Neural cell (in vitro differentiated cells): ENCODE measurements at regions not wholly inside any gene's neighbourhood (a gene's known extent, or its start where the extent isn't known, plus 50 kb on each side); places are given as distances from the start of the nearest gene placed in this dataset.

Source experiments
- H2AFZ ChIP-seq: fragments of 200-600, 300-800 bp; sonication (generic), shearing (Covaris generic); 2 replicates; pipeline ENCODE4 v1.6.0; 2014; ENCODE audit warnings: low read depth, mild to moderate bottlenecking, antibody characterized with exemption, low read length, moderate library complexity
- H3F3A ChIP-seq: fragments of 200-600 bp; shearing (Covaris generic); 2 replicates; pipeline ENCODE4 v1.6.1; 2016; ENCODE audit warnings: mild to moderate bottlenecking, moderate library complexity, mixed read lengths, antibody characterized with exemption, low read length; ENCODE audit not compliant: insufficient read depth, poor library complexity, severe bottlenecking
- H3K27ac ChIP-seq: fragments of 200-600, 300-800 bp; sonication (generic), shearing (Covaris generic); 2 replicates; pipeline ENCODE4 v1.5.1; 2014; ENCODE audit warnings: mild to moderate bottlenecking, low read length, moderate library complexity
- H3K27me3 ChIP-seq: fragments of 300-800, 200-600 bp; sonication (generic), shearing (Covaris generic); 2 replicates; pipeline ENCODE4 v1.6.0; 2014; ENCODE audit warnings: mild to moderate bottlenecking, low read depth, low read length, moderate library complexity; ENCODE audit not compliant: insufficient read depth
- H3K36me3 ChIP-seq: fragments of 300-800, 200-600 bp; sonication (generic), shearing (Covaris generic); 2 replicates; pipeline ENCODE4 v1.5.1; 2014; ENCODE audit warnings: mild to moderate bottlenecking, antibody characterized with exemption, low read length, moderate library complexity; ENCODE audit not compliant: insufficient read depth
- H3K4me2 ChIP-seq: fragments of 300-800, 200-600 bp; sonication (generic), shearing (Covaris generic); 2 replicates; pipeline ENCODE4 v1.6.0; 2014; ENCODE audit warnings: mild to moderate bottlenecking, low read length
- H3K4me3 ChIP-seq: fragments of 300-800, 200-600 bp; sonication (generic), shearing (Covaris generic); 2 replicates; pipeline ENCODE4 v1.5.1; 2014; ENCODE audit warnings: mild to moderate bottlenecking, low read length, moderate library complexity
- H3K79me2 ChIP-seq: fragments of 200-600 bp; shearing (Covaris generic); replicated peaks from 2 replicates; pipeline ENCODE4 v1.6.0; 2014; ENCODE audit warnings: mild to moderate bottlenecking, low read length, moderate library complexity; ENCODE audit not compliant: insufficient read depth
- H3K9ac ChIP-seq: fragments of 300-800, 200-600 bp; sonication (generic), shearing (Covaris generic); 2 replicates; pipeline ENCODE4 v1.6.1; 2016; ENCODE audit warnings: mild to moderate bottlenecking, low read length, mixed read lengths
- H3K9me2 ChIP-seq: fragments of 200-600 bp; shearing (Covaris generic); 2 replicates; pipeline ENCODE4 v1.6.1; 2016; ENCODE audit warnings: mild to moderate bottlenecking, low read length, mixed read lengths; ENCODE audit not compliant: insufficient read depth
- H3K9me3 ChIP-seq: fragments of 200-600, 300-800 bp; sonication (generic), shearing (Covaris generic); 2 replicates; pipeline ENCODE4 v1.6.1; 2016; ENCODE audit warnings: mild to moderate bottlenecking, mixed run types, low read length, moderate library complexity, mixed read lengths
- H4K20me1 ChIP-seq: fragments of 200-600 bp; shearing (Covaris generic); 2 replicates; pipeline ENCODE4 v1.6.1; 2016; ENCODE audit warnings: mild to moderate bottlenecking, mixed run types; ENCODE audit not compliant: insufficient read depth
- EP300 ChIP-seq: fragments of 450-650 bp; conservative IDR thresholded peaks from 2 replicates; pipeline ENCODE4 v1.6.1; 2014; ENCODE audit warnings: antibody characterized with exemption, mild to moderate bottlenecking, moderate library complexity; ENCODE audit not compliant: poor library complexity, severe bottlenecking
- EZH2 ChIP-seq: fragments of 200-600, 300-800 bp; shearing (Covaris generic), sonication (generic); IDR thresholded peaks from 2 replicates; pipeline ENCODE4 v1.6.1; 2014; ENCODE audit warnings: antibody characterized with exemption, low read length, borderline replicate concordance, mild to moderate bottlenecking; ENCODE audit not compliant: insufficient read depth, poor library complexity, severe bottlenecking
- MXI1 ChIP-seq: fragments of 450-650 bp; conservative IDR thresholded peaks from 2 replicates; pipeline ENCODE4 v1.6.1; 2014; ENCODE audit warnings: antibody characterized with exemption, mild to moderate bottlenecking; ENCODE audit not compliant: poor library complexity, severe bottlenecking
- RAD21 ChIP-seq: fragments of 450-650 bp; conservative IDR thresholded peaks from 2 replicates; pipeline ENCODE4 v1.6.1; 2014; ENCODE audit warnings: antibody characterized with exemption, mild to moderate bottlenecking, moderate library complexity
- SMC3 ChIP-seq: fragments of 450-650 bp; conservative IDR thresholded peaks from 2 replicates; pipeline ENCODE4 v1.6.1; 2014; ENCODE audit warnings: antibody characterized with exemption, mild to moderate bottlenecking, moderate library complexity; ENCODE audit not compliant: poor library complexity
- TAF1 ChIP-seq: IDR thresholded peaks from 2 replicates; pipeline ENCODE4 v1.6.1; 2012; ENCODE audit warnings: low read depth
- TF ChIP-seq, protein P1 (sequence below): fragments of 450-650 bp; IDR thresholded peaks from 2 replicates; pipeline ENCODE4 v1.5.1; 2014; ENCODE audit warnings: antibody characterized with exemption, mild to moderate bottlenecking, moderate library complexity; ENCODE audit not compliant: poor library complexity, severe bottlenecking
- TF ChIP-seq, protein P2 (sequence below): IDR thresholded peaks from 2 replicates; pipeline ENCODE4 v1.6.1; 2012; ENCODE audit warnings: borderline replicate concordance

DNA sequence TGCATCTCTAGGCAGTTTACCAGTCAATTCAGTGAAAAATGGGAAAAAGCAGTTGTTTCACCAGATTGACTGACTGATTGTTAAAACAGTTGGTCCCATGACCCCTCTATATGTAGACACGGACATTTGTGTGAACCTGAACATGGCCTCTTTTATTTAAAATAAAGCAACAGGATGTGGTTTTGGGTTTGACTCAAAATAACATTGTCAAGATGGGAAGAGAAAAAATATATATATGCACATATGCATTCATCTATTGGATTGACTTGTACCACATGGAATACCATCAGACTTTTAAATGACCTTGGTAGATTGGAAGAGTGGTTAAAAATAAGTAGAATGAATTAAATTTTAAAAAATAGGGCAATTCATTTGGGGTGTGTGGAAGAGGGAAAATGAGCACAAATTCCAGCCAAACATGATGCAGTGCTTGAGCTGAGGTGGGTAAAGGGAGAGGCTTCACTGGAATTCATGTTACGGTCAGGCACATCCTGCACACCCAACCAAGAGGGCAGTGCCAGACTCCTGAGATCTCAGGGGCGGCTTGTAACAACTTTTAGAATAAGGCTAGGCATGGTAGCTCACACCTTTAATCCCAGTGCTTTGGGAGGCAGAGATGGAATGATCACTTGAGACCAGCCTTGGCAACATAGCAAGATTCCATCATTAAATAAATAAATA, 560.7 kb upstream of the TENM3 start:
- no peaks in the 10 kb centered on the region for H3K27me3 ChIP-seq
- TF ChIP-seq EZH2 = no peak
- TF ChIP-seq SMC3 = no peak
- no peak for TF ChIP-seq RAD21
- TF ChIP-seq MXI1 = no peak
- no peak for TF ChIP-seq EP300
- H3K4me3 ChIP-seq = no peak overlapping the region
- H3K9me3 ChIP-seq = no peaks in the 10 kb centered on the region
- H3K9me2 ChIP-seq = no peaks in the 10 kb centered on the region
- H3K4me2 ChIP-seq = no peak overlapping the region
- H3K9ac ChIP-seq = no peak overlapping the region
- H3F3A ChIP-seq = no peaks in the 10 kb centered on the region
- no peaks in the 10 kb centered on the region for H3K79me2 ChIP-seq
- H3K27ac ChIP-seq = no peak overlapping the region
- H4K20me1 ChIP-seq = no peaks in the 10 kb centered on the region
- H2AFZ ChIP-seq = no peak overlapping the region
- H3K36me3 ChIP-seq = no peaks in the 10 kb centered on the region

DNA sequence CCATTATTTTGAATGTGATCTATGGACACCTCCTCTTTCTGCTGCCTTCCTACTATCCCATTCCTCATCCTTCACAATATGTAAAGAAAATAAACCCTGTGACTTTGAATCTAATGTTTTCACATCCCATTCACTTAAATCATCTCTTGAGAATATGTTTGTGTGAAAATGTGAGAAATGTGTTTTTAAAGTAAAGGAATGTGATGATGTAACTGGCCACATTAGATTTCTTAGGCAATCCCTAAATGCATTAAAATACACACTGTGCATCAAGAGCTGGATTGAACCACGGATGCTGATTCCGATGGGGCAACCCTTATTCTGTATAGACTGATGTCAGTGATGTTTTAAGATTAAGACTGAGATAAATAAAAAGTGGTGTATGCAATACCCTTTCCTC, 558.9 kb upstream of the TENM3 start:
- Histone ChIP-seq H3K9me3 (no peaks in the 10 kb centered on the region), H3K79me2 (no peaks in the 10 kb centered on the region), H3K27me3 (no peaks in the 10 kb centered on the region), H3F3A (no peaks in the 10 kb centered on the region), H4K20me1 (no peaks in the 10 kb centered on the region), H3K9ac (no peak overlapping the region), H2AFZ (no peak overlapping the region), H3K4me3 (no peak overlapping the region), H3K4me2 (no peak overlapping the region), H3K27ac (no peak overlapping the region), H3K36me3 (no peaks in the 10 kb centered on the region), H3K9me2 (no peaks in the 10 kb centered on the region)
- TF ChIP-seq EP300 = no peak
- TF ChIP-seq, protein P1, sequence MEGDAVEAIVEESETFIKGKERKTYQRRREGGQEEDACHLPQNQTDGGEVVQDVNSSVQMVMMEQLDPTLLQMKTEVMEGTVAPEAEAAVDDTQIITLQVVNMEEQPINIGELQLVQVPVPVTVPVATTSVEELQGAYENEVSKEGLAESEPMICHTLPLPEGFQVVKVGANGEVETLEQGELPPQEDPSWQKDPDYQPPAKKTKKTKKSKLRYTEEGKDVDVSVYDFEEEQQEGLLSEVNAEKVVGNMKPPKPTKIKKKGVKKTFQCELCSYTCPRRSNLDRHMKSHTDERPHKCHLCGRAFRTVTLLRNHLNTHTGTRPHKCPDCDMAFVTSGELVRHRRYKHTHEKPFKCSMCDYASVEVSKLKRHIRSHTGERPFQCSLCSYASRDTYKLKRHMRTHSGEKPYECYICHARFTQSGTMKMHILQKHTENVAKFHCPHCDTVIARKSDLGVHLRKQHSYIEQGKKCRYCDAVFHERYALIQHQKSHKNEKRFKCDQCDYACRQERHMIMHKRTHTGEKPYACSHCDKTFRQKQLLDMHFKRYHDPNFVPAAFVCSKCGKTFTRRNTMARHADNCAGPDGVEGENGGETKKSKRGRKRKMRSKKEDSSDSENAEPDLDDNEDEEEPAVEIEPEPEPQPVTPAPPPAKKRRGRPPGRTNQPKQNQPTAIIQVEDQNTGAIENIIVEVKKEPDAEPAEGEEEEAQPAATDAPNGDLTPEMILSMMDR = no peak
- TF ChIP-seq SMC3 = no peak
- no peak for TF ChIP-seq TAF1

DNA sequence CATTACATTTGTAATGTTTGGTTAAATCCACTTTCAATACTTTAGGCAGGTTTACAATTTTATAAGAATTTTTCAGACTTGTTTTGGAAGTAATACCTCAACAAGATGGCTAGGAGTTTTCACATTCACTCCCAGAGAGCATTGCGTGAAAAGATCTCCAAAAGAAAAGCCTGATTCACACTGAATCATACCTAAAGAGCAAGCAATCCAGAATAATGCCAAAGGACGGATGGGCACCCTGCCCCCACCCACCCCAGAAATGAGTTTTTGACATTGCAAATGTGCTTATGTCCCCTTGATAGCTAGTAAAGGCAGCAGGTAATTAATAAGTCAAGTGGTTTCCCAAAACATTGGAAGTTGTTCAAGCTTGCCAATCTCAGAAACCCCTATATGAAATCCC, 557.7 kb upstream of the TENM3 start:
- TF ChIP-seq TAF1 = no peak
- no peak for TF ChIP-seq SMC3
- TF ChIP-seq, protein P2, sequence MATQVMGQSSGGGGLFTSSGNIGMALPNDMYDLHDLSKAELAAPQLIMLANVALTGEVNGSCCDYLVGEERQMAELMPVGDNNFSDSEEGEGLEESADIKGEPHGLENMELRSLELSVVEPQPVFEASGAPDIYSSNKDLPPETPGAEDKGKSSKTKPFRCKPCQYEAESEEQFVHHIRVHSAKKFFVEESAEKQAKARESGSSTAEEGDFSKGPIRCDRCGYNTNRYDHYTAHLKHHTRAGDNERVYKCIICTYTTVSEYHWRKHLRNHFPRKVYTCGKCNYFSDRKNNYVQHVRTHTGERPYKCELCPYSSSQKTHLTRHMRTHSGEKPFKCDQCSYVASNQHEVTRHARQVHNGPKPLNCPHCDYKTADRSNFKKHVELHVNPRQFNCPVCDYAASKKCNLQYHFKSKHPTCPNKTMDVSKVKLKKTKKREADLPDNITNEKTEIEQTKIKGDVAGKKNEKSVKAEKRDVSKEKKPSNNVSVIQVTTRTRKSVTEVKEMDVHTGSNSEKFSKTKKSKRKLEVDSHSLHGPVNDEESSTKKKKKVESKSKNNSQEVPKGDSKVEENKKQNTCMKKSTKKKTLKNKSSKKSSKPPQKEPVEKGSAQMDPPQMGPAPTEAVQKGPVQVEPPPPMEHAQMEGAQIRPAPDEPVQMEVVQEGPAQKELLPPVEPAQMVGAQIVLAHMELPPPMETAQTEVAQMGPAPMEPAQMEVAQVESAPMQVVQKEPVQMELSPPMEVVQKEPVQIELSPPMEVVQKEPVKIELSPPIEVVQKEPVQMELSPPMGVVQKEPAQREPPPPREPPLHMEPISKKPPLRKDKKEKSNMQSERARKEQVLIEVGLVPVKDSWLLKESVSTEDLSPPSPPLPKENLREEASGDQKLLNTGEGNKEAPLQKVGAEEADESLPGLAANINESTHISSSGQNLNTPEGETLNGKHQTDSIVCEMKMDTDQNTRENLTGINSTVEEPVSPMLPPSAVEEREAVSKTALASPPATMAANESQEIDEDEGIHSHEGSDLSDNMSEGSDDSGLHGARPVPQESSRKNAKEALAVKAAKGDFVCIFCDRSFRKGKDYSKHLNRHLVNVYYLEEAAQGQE = no peak
- TF ChIP-seq EP300 = no peak
- TF ChIP-seq, protein P1 = no peak
- no peak for TF ChIP-seq MXI1
- Histone ChIP-seq H3K36me3 (no peaks in the 10 kb centered on the region), H2AFZ (no peak overlapping the region), H3K4me3 (no peak overlapping the region), H3K79me2 (no peaks in the 10 kb centered on the region), H3K27ac (no peak overlapping the region), H3F3A (no peaks in the 10 kb centered on the region), H4K20me1 (no peaks in the 10 kb centered on the region), H3K4me2 (no peak overlapping the region), H3K9me2 (no peaks in the 10 kb centered on the region), H3K9me3 (no peaks in the 10 kb centered on the region), H3K9ac (no peak overlapping the region), H3K27me3 (no peaks in the 10 kb centered on the region)
